Neural cell (in vitro differentiated cells): ENCODE measurements at regions not wholly inside any gene's neighbourhood (a gene's known extent, or its start where the extent isn't known, plus 50 kb on each side); places are given as distances from the start of the nearest gene placed in this dataset.

ENCODE experiments used
- H2AFZ ChIP-seq: fragments of 200-600, 300-800 bp; sonication (generic), shearing (Covaris generic); 2 replicates; pipeline ENCODE4 v1.6.0; 2014; ENCODE audit warnings: low read depth, mild to moderate bottlenecking, antibody characterized with exemption, low read length, moderate library complexity
- H3F3A ChIP-seq: fragments of 200-600 bp; shearing (Covaris generic); 2 replicates; pipeline ENCODE4 v1.6.1; 2016; ENCODE audit warnings: mild to moderate bottlenecking, moderate library complexity, mixed read lengths, antibody characterized with exemption, low read length; ENCODE audit not compliant: insufficient read depth, poor library complexity, severe bottlenecking
- H3K27ac ChIP-seq: fragments of 200-600, 300-800 bp; sonication (generic), shearing (Covaris generic); 2 replicates; pipeline ENCODE4 v1.5.1; 2014; ENCODE audit warnings: mild to moderate bottlenecking, low read length, moderate library complexity
- H3K27me3 ChIP-seq: fragments of 300-800, 200-600 bp; sonication (generic), shearing (Covaris generic); 2 replicates; pipeline ENCODE4 v1.6.0; 2014; ENCODE audit warnings: mild to moderate bottlenecking, low read depth, low read length, moderate library complexity; ENCODE audit not compliant: insufficient read depth
- H3K36me3 ChIP-seq: fragments of 300-800, 200-600 bp; sonication (generic), shearing (Covaris generic); 2 replicates; pipeline ENCODE4 v1.5.1; 2014; ENCODE audit warnings: mild to moderate bottlenecking, antibody characterized with exemption, low read length, moderate library complexity; ENCODE audit not compliant: insufficient read depth
- H3K4me2 ChIP-seq: fragments of 300-800, 200-600 bp; sonication (generic), shearing (Covaris generic); 2 replicates; pipeline ENCODE4 v1.6.0; 2014; ENCODE audit warnings: mild to moderate bottlenecking, low read length
- H3K4me3 ChIP-seq: fragments of 300-800, 200-600 bp; sonication (generic), shearing (Covaris generic); 2 replicates; pipeline ENCODE4 v1.5.1; 2014; ENCODE audit warnings: mild to moderate bottlenecking, low read length, moderate library complexity
- H3K79me2 ChIP-seq: fragments of 200-600 bp; shearing (Covaris generic); replicated peaks from 2 replicates; pipeline ENCODE4 v1.6.0; 2014; ENCODE audit warnings: mild to moderate bottlenecking, low read length, moderate library complexity; ENCODE audit not compliant: insufficient read depth
- H3K9ac ChIP-seq: fragments of 300-800, 200-600 bp; sonication (generic), shearing (Covaris generic); 2 replicates; pipeline ENCODE4 v1.6.1; 2016; ENCODE audit warnings: mild to moderate bottlenecking, low read length, mixed read lengths
- H3K9me2 ChIP-seq: fragments of 200-600 bp; shearing (Covaris generic); 2 replicates; pipeline ENCODE4 v1.6.1; 2016; ENCODE audit warnings: mild to moderate bottlenecking, low read length, mixed read lengths; ENCODE audit not compliant: insufficient read depth
- H3K9me3 ChIP-seq: fragments of 200-600, 300-800 bp; sonication (generic), shearing (Covaris generic); 2 replicates; pipeline ENCODE4 v1.6.1; 2016; ENCODE audit warnings: mild to moderate bottlenecking, mixed run types, low read length, moderate library complexity, mixed read lengths
- H4K20me1 ChIP-seq: fragments of 200-600 bp; shearing (Covaris generic); 2 replicates; pipeline ENCODE4 v1.6.1; 2016; ENCODE audit warnings: mild to moderate bottlenecking, mixed run types; ENCODE audit not compliant: insufficient read depth
- CTCF ChIP-seq: fragments of 450-650 bp; IDR thresholded peaks from 2 replicates; pipeline ENCODE4 v1.5.1; 2014; ENCODE audit warnings: antibody characterized with exemption, mild to moderate bottlenecking, moderate library complexity; ENCODE audit not compliant: poor library complexity, severe bottlenecking
- EP300 ChIP-seq: fragments of 450-650 bp; conservative IDR thresholded peaks from 2 replicates; pipeline ENCODE4 v1.6.1; 2014; ENCODE audit warnings: antibody characterized with exemption, mild to moderate bottlenecking, moderate library complexity; ENCODE audit not compliant: poor library complexity, severe bottlenecking
- EZH2 ChIP-seq: fragments of 200-600, 300-800 bp; shearing (Covaris generic), sonication (generic); IDR thresholded peaks from 2 replicates; pipeline ENCODE4 v1.6.1; 2014; ENCODE audit warnings: antibody characterized with exemption, low read length, borderline replicate concordance, mild to moderate bottlenecking; ENCODE audit not compliant: insufficient read depth, poor library complexity, severe bottlenecking
- MXI1 ChIP-seq: fragments of 450-650 bp; conservative IDR thresholded peaks from 2 replicates; pipeline ENCODE4 v1.6.1; 2014; ENCODE audit warnings: antibody characterized with exemption, mild to moderate bottlenecking; ENCODE audit not compliant: poor library complexity, severe bottlenecking
- POLR2AphosphoS5 ChIP-seq: IDR thresholded peaks from 2 replicates; pipeline ENCODE4 v1.6.1; 2012
- RAD21 ChIP-seq: fragments of 450-650 bp; conservative IDR thresholded peaks from 2 replicates; pipeline ENCODE4 v1.6.1; 2014; ENCODE audit warnings: antibody characterized with exemption, mild to moderate bottlenecking, moderate library complexity
- REST ChIP-seq: IDR thresholded peaks from 2 replicates; pipeline ENCODE4 v1.6.1; 2012; ENCODE audit warnings: borderline replicate concordance
- SMC3 ChIP-seq: fragments of 450-650 bp; conservative IDR thresholded peaks from 2 replicates; pipeline ENCODE4 v1.6.1; 2014; ENCODE audit warnings: antibody characterized with exemption, mild to moderate bottlenecking, moderate library complexity; ENCODE audit not compliant: poor library complexity
- TAF1 ChIP-seq: IDR thresholded peaks from 2 replicates; pipeline ENCODE4 v1.6.1; 2012; ENCODE audit warnings: low read depth

- Histone ChIP-seq H3K36me3 (no peaks in the 10 kb centered on the region), H3K4me3 (no peak overlapping the region), H3K79me2 (no peaks in the 10 kb centered on the region), H2AFZ (no peak overlapping the region), H3K4me2 (no peak overlapping the region), H3K27me3 (no peaks in the 10 kb centered on the region), H3K9ac (no peak overlapping the region), H4K20me1 (no peaks in the 10 kb centered on the region), H3K9me3 (no peaks in the 10 kb centered on the region), H3K27ac (no peak overlapping the region), H3F3A (no peaks in the 10 kb centered on the region), H3K9me2 (no peaks in the 10 kb centered on the region)
- TF ChIP-seq SMC3 (no peak), REST (no peak)
Observed at GRCh38 chr2:176597916-176598315, 328.7 kb downstream of the MTX2 start.

- Histone ChIP-seq H3K27ac (no peak overlapping the region), H3K9me2 (no peaks in the 10 kb centered on the region), H3K27me3 (no peaks in the 10 kb centered on the region), H3K36me3 (no peaks in the 10 kb centered on the region), H4K20me1 (no peaks in the 10 kb centered on the region), H3K79me2 (no peaks in the 10 kb centered on the region), H3K9me3 (no peaks in the 10 kb centered on the region), H2AFZ (no peak overlapping the region), H3F3A (no peaks in the 10 kb centered on the region), H3K4me3 (no peak overlapping the region), H3K9ac (no peak overlapping the region), H3K4me2 (no peak overlapping the region)
- TF ChIP-seq EZH2 (no peak), RAD21 (no peak), TAF1 (no peak), EP300 (no peak), REST (no peak), MXI1 (no peak), CTCF (no peak), POLR2AphosphoS5 (no peak), SMC3 (no peak)
Observed at GRCh38 chr2:176598351-176598750, 329.1 kb downstream of the MTX2 start.
